MM.1S (cell line): ENCODE measurements at regions not wholly inside any gene's neighbourhood (a gene's known extent, or its start where the extent isn't known, plus 50 kb on each side); places are given as distances from the start of the nearest gene placed in this dataset.

ENCODE experiments used
- CTCF ChIP-seq: fragments of 300-600 bp; sonication (generic); IDR thresholded peaks from 2 replicates; pipeline ENCODE4 v1.5.1; 2016; ENCODE audit warnings: antibody characterized with exemption, low read length, mixed read lengths
- EZH2 ChIP-seq: fragments of 300-600 bp; sonication (generic); optimal IDR thresholded peaks from 2 replicates; pipeline ENCODE3; 2017; ENCODE audit warnings: low read depth, mild to moderate bottlenecking, antibody characterized with exemption, low read length, mixed read lengths

DNA sequence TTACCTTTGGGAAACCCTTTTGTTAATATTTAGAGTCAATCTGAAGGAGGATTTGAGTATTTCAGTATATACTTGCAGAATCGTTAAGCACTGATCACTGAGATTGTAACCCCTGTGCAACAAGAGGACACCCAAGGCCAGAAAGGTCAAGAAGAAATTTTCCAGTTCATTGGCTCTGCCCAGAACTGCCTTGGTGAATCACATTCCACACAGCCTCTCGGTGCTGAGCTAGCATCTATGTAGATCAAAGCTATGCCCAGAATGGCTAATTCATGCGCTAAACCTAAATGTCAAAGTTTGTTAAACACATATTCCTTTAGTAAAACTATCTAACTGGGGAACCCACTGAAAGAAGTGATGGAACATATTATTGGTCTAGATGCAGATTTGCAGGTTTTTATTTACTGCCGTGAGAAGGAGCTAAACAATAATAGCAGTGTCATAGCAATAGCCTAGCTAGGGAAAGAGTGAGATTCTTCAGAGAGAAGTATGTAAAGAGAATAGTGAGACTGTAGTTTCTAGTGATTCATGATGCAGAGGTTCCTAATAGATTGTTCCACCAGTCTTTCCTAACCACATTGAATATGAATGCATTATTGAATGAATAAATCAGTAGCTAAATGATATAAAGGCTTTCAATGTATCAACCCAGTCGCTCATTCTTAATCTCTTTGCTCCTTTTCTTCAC lies 423.2 kb upstream of the CRIM1 start:
- TF ChIP-seq CTCF (no peak), EZH2 (no peak)
